ENCODE measurements at regions not wholly inside any gene's neighbourhood (a gene's known extent, or its start where the extent isn't known, plus 50 kb on each side); places are given as distances from the start of the nearest gene placed in this dataset.

DNA sequence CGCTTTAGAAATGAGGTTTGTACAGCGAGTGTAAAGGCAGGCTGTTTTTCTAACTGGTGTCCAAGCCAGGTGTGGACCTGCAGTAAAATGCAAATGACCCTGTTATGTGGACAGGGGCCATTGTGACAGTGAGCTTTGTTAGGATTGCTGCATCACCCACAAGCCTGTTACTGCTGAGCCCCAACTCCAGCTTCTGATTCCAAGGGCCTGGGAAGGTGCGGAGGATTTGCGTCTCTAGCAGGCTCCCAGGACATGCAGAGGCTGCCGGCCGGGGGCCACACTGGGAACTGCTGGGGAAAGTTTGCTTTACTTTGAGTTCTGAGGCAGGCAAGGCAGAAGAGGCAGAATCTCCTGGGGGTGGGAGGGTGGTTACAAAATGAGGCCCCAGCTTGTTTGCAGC is 164.1 kb downstream of the GLI2 start:
- no peak for DNase-seq (ENCODE audit: low spot score)
- TF ChIP-seq, protein P1, sequence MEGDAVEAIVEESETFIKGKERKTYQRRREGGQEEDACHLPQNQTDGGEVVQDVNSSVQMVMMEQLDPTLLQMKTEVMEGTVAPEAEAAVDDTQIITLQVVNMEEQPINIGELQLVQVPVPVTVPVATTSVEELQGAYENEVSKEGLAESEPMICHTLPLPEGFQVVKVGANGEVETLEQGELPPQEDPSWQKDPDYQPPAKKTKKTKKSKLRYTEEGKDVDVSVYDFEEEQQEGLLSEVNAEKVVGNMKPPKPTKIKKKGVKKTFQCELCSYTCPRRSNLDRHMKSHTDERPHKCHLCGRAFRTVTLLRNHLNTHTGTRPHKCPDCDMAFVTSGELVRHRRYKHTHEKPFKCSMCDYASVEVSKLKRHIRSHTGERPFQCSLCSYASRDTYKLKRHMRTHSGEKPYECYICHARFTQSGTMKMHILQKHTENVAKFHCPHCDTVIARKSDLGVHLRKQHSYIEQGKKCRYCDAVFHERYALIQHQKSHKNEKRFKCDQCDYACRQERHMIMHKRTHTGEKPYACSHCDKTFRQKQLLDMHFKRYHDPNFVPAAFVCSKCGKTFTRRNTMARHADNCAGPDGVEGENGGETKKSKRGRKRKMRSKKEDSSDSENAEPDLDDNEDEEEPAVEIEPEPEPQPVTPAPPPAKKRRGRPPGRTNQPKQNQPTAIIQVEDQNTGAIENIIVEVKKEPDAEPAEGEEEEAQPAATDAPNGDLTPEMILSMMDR (IDR thresholded peaks at IDR 0.05; ENCODE audit: extremely low read depth, insufficient read depth, missing control alignments), result no peak
- in situ Hi-C loops (cut with MboI; ENCODE audit: low pct_unique_long_range_greater_than_20kb, low sequenced_read_pairs, unreplicated experiment), result no loop called here

DNA sequence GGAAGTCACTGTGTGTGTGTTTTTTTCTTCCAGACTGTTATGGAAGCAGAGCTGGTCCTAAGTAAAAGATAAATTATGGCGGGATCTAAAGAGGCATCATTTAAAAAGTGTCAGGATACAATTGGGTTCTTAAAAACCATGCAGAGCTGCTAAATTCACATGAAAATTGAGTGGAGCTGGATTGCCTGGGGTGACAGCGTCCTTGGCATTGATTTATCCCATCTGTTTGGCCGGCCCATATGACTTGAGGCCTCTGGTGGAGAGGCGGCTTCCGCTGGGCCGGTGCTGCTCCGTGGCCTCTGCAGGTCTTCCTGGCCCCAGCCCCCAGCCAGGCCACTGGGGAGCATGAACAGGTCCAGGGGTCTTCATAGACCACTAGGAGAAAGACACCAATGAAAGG is 165.5 kb downstream of the GLI2 start:
- no peak for DNase-seq (ENCODE audit: low spot score)
- TF ChIP-seq, protein P1 (IDR thresholded peaks at IDR 0.05; ENCODE audit: extremely low read depth, insufficient read depth, missing control alignments), result no peak
- in situ Hi-C loops (cut with MboI; ENCODE audit: low pct_unique_long_range_greater_than_20kb, low sequenced_read_pairs, unreplicated experiment), result no loop called here

DNA sequence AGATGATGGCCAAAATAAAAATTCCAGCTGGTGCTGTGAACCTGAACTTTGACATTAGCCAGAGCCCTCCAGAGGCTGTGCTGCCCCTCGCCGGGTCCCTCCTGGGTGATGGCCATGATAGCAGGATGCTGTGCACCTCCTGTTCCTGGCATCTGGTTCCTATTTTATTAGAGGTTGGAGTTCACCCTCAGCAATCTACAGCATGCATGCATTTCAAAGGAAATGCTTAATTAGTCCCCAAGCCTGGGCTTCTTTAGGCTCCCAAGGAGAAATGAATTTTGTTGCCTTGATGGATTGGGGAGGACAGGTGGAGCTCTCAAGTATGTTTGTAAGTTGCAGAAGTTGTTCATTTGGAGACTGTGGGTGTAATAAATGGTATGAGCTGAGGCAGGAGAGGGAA is 166.9 kb downstream of the GLI2 start:
- TF ChIP-seq, protein P1 (IDR thresholded peaks at IDR 0.05; ENCODE audit: extremely low read depth, insufficient read depth, missing control alignments), result no peak
- DNase-seq (ENCODE audit: low spot score), result no peak
- in situ Hi-C loops (cut with MboI; ENCODE audit: low pct_unique_long_range_greater_than_20kb, low sequenced_read_pairs, unreplicated experiment), result no loop called here

DNA sequence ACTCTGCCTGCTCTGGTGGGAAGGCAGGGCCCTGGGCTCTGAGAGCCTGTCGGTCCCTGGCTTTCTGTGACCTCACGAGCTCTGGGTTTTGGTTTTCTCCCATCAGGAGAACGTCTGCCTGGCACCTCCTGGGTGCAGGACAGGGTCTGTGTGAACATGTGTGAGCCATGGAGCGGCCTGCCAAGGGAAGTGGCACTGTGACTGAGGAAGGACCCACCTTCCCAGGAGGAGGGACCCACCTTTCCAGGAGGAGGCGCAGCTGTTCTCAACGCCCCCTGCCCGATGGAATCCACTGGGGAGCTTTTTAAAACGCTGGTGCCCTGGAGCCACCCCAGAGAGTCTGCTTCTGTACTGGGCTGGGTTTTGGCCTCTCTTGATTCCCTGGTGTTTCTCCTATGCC is 168.7 kb downstream of the GLI2 start:
- DNase-seq (ENCODE audit: low spot score), result no peak
- TF ChIP-seq, protein P1 (IDR thresholded peaks at IDR 0.05; ENCODE audit: extremely low read depth, insufficient read depth, missing control alignments), result no peak
- in situ Hi-C loops (cut with MboI; ENCODE audit: low pct_unique_long_range_greater_than_20kb, low sequenced_read_pairs, unreplicated experiment), result no loop called here

DNA sequence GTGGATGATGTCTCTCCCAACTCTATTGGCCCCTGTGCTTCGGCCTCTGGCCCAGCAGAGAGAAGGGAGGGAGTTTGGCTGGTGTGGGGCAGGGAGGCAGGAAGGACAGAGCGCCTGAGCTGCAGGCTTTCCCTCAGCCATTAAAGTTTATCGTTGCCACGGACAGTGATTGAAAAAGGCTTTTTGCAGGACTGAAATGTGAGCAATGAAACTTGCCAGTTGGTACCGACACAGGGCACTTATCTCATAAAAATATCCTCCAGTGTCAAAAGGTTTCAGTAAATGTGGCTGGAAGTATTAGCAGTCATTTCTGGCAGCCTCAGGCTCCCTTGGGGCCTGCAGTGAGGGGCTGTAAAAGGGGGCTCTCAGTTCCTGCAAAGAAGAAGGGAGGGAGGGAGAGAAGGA is 169.2 kb downstream of the GLI2 start:
- no peak for DNase-seq (ENCODE audit: low spot score)
- TF ChIP-seq, protein P1 (IDR thresholded peaks at IDR 0.05; ENCODE audit: extremely low read depth, insufficient read depth, missing control alignments), result no peak
- in situ Hi-C loops (cut with MboI; ENCODE audit: low pct_unique_long_range_greater_than_20kb, low sequenced_read_pairs, unreplicated experiment), result no loop called here

DNA sequence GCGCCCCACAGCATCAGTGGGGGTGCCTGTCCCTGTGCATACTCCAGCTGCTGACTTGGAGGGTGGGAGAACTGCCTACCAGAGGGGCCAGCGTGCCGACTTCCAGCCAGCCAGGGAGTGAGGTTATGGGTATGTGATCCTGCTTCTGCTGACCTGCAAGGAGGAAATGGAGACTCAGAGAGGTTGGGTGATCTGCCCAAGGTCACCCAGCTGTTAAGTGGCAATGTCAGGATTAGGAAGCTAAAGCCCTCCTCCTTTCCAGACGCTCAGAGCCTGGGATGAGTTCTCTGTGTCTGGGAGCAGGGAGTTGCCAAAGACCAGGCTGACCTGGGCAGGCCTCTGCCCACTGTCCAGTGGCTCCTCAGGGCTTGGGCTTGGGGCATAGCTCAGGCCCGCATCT is 169.6 kb downstream of the GLI2 start:
- in situ Hi-C loops (cut with MboI; ENCODE audit: low pct_unique_long_range_greater_than_20kb, low sequenced_read_pairs, unreplicated experiment), result no loop called here
- no peak for DNase-seq (ENCODE audit: low spot score)
- TF ChIP-seq, protein P1 (IDR thresholded peaks at IDR 0.05; ENCODE audit: extremely low read depth, insufficient read depth, missing control alignments), result no peak
